Muscle layer of duodenum (tissue), 2 donors: ENCODE measurements at regions not wholly inside any gene's neighbourhood (a gene's known extent, or its start where the extent isn't known, plus 50 kb on each side); places are given as distances from the start of the nearest gene placed in this dataset.

Source experiments
- H3K27ac ChIP-seq: one replicate; pipeline ENCODE4 v1.7.0; 2013; ENCODE audit warnings: mild to moderate bottlenecking, low read length
- H3K27me3 ChIP-seq: one replicate; pipeline ENCODE4 v1.7.0; 2013; ENCODE audit warnings: low read depth, mild to moderate bottlenecking, control low read depth, low read length
- H3K36me3 ChIP-seq, 2 donors: one replicate each; pipeline ENCODE4 v1.7.0; 2013; ENCODE audit warnings: low read length in 2 of 2, control low read depth in 1 of 2, mild to moderate bottlenecking in 1 of 2; ENCODE audit not compliant: insufficient read depth in 2 of 2, control insufficient read depth in 1 of 2
- H3K4me1 ChIP-seq, 2 donors: one replicate each; pipeline ENCODE4 v1.7.0; 2013; ENCODE audit warnings: low read length in 2 of 2, mild to moderate bottlenecking in 2 of 2, control low read depth in 1 of 2, moderate library complexity in 1 of 2; ENCODE audit not compliant: insufficient read depth in 2 of 2, control insufficient read depth in 1 of 2
- H3K4me3 ChIP-seq, 2 donors: one replicate each; pipeline ENCODE4 v1.7.0; 2013; ENCODE audit warnings: low read length in 2 of 2, low read depth in 1 of 2, mild to moderate bottlenecking in 1 of 2
- H3K9me3 ChIP-seq, 2 donors: one replicate each; pipeline ENCODE4 v1.7.0; 2013; ENCODE audit warnings: low read length in 2 of 2, control low read depth in 1 of 2, mild to moderate bottlenecking in 1 of 2; ENCODE audit not compliant: control insufficient read depth in 1 of 2
- donor health status: healthy.

- no peak overlapping the region for H3K27ac ChIP-seq
- H3K4me1 ChIP-seq, result no peaks in the 10 kb centered on the region
- H3K9me3 ChIP-seq, result peaks cover 0 to 2% of the 10 kb centered on the region in 2 donors
- no peaks in the 10 kb centered on the region for H3K36me3 ChIP-seq
- no peaks in the 10 kb centered on the region for H3K27me3 ChIP-seq
- no peak overlapping the region for H3K4me3 ChIP-seq
These were observed 78.1 kb upstream of the ZFHX3 start for GRCh38 chr16:73125850-73126524.

GRCh38 chr16:73124665-73125375, 76.9 kb upstream of the ZFHX3 start:
- Histone ChIP-seq H3K27me3 (no peaks in the 10 kb centered on the region), H3K4me3 (no peak overlapping the region), H3K4me1 (no peaks in the 10 kb centered on the region), H3K36me3 (no peaks in the 10 kb centered on the region), H3K9me3 (peaks cover 0 to 2% of the 10 kb centered on the region in 2 donors), H3K27ac (no peak overlapping the region)

- Histone ChIP-seq H3K27me3 (no peaks in the 10 kb centered on the region), H3K4me1 (no peaks in the 10 kb centered on the region), H3K36me3 (no peaks in the 10 kb centered on the region), H3K9me3 (peaks cover 0 to 2% of the 10 kb centered on the region in 2 donors), H3K27ac (no peak overlapping the region), H3K4me3 (no peak overlapping the region)
These were observed 76.2 kb upstream of the ZFHX3 start for GRCh38 chr16:73124097-73124652.

GRCh38 chr16:73122604-73123391, 74.9 kb upstream of the ZFHX3 start:
- H3K36me3 ChIP-seq, result no peaks in the 10 kb centered on the region
- no peak overlapping the region for H3K27ac ChIP-seq
- no peaks in the 10 kb centered on the region for H3K4me1 ChIP-seq
- no peaks in the 10 kb centered on the region for H3K27me3 ChIP-seq
- no peak overlapping the region for H3K4me3 ChIP-seq
- peaks cover 0 to 6% of the 10 kb centered on the region in 2 donors for H3K9me3 ChIP-seq

GRCh38 chr16:73116576-73116975, 68.6 kb upstream of the ZFHX3 start:
- Histone ChIP-seq H3K4me3 (no peak overlapping the region), H3K9me3 (peaks cover 3 to 10% of the 10 kb centered on the region in 2 donors), H3K27ac (no peak overlapping the region), H3K27me3 (no peaks in the 10 kb centered on the region), H3K4me1 (no peaks in the 10 kb centered on the region), H3K36me3 (no peaks in the 10 kb centered on the region)

- no peaks in the 10 kb centered on the region for H3K27me3 ChIP-seq
- no peak overlapping the region for H3K27ac ChIP-seq
- no peak overlapping the region for H3K4me3 ChIP-seq
- H3K9me3 ChIP-seq, result peaks cover 3 to 10% of the 10 kb centered on the region in 2 donors
- H3K36me3 ChIP-seq, result no peaks in the 10 kb centered on the region
- no peaks in the 10 kb centered on the region for H3K4me1 ChIP-seq
These were observed 65.4 kb upstream of the ZFHX3 start for GRCh38 chr16:73113336-73113735.

- H3K4me1 ChIP-seq, result no peaks in the 10 kb centered on the region
- H3K4me3 ChIP-seq, result no peak overlapping the region
- no peak overlapping the region for H3K27ac ChIP-seq
- no peaks in the 10 kb centered on the region for H3K9me3 ChIP-seq
- H3K27me3 ChIP-seq, result no peaks in the 10 kb centered on the region
- no peaks in the 10 kb centered on the region for H3K36me3 ChIP-seq
These were observed 60.5 kb upstream of the ZFHX3 start for GRCh38 chr16:73108195-73108963.

GRCh38 chr16:73107371-73107770, 59.4 kb upstream of the ZFHX3 start:
- no peaks in the 10 kb centered on the region for H3K9me3 ChIP-seq
- no peaks in the 10 kb centered on the region for H3K36me3 ChIP-seq
- H3K27me3 ChIP-seq, result no peaks in the 10 kb centered on the region
- H3K27ac ChIP-seq, result no peak overlapping the region
- no peaks in the 10 kb centered on the region for H3K4me1 ChIP-seq
- H3K4me3 ChIP-seq, result no peak overlapping the region

GRCh38 chr16:73106329-73107034, 58.6 kb upstream of the ZFHX3 start:
- no peak overlapping the region for H3K27ac ChIP-seq
- no peak overlapping the region for H3K4me3 ChIP-seq

GRCh38 chr16:73101568-73101967, 53.6 kb upstream of the ZFHX3 start:
- Histone ChIP-seq H3K27me3 (no peaks in the 10 kb centered on the region), H3K4me1 (no peaks in the 10 kb centered on the region), H3K36me3 (no peaks in the 10 kb centered on the region), H3K4me3 (no peak overlapping the region), H3K27ac (no peak overlapping the region), H3K9me3 (no peaks in the 10 kb centered on the region)

More at GRCh38 chr16:73106329-73107034, 58.6 kb upstream of the ZFHX3 start:
- H3K4me1 ChIP-seq, result no peaks in the 10 kb centered on the region
- no peaks in the 10 kb centered on the region for H3K27me3 ChIP-seq
- H3K36me3 ChIP-seq, result no peaks in the 10 kb centered on the region
- no peaks in the 10 kb centered on the region for H3K9me3 ChIP-seq
